ENCODE measurements at regions not wholly inside any gene's neighbourhood (a gene's known extent, or its start where the extent isn't known, plus 50 kb on each side); places are given as distances from the start of the nearest gene placed in this dataset.

- no peaks in the 10 kb centered on the region for H3K9me2 ChIP-seq (ENCODE audit: insufficient read depth)
- H3K27me3 ChIP-seq (replicated peaks; ENCODE audit: insufficient read depth), result peaks cover 20% of the 10 kb centered on the region; the same call in 1 of the 2 replicates
- 33 to 54% methylated on average over 1 of the region's 1 CpG for whole genome bisulfite sequencing, 2 experiments (ENCODE audit: low coverage in 1 of 2, low lambda C conversion rate in 2 of 2, missing lambda C conversion rate in 2 of 2)
- H3K9me3 ChIP-seq (ENCODE audit: low read depth), result no peaks in the 10 kb centered on the region
- no peak overlapping the region for H3K27ac ChIP-seq
- H3K79me2 ChIP-seq (ENCODE audit: insufficient read depth), result no peaks in the 10 kb centered on the region
- no peaks in the 10 kb centered on the region for H3K4me1 ChIP-seq (ENCODE audit: insufficient read depth)
- H4K20me1 ChIP-seq (ENCODE audit: insufficient read depth), result no peaks in the 10 kb centered on the region
- H3K9ac ChIP-seq, result no peak overlapping the region
- no peak overlapping the region for H3K4me2 ChIP-seq (ENCODE audit: unreplicated experiment)
- TF ChIP-seq EZH2phosphoT487 (IDR thresholded peaks at IDR 0.05; ENCODE audit: insufficient read depth, low read depth) (no peak), EZH2 (IDR thresholded peaks at IDR 0.05; ENCODE audit: insufficient read depth, poor library complexity, severe bottlenecking) (no peak)
- H3K4me3 ChIP-seq, result no peak overlapping the region
- no peaks in the 10 kb centered on the region for H3K36me3 ChIP-seq (ENCODE audit: low read depth)
- H3F3A ChIP-seq (ENCODE audit: insufficient read depth), result no peaks in the 10 kb centered on the region
- no peak overlapping the region for H2AFZ ChIP-seq
- no peak for DNase-seq
- in situ Hi-C loops (cut with MboI), result loop anchor here (25.0 kb wide), 1 partner anchor 289 kb away; no protein-coding TSS in a partner anchor
Measured at GRCh38 chr5:42875785-42876374, 64.2 kb upstream of the SELENOP start.

GRCh38 chr5:42875211-42875610 is 63.5 kb upstream of the SELENOP start:
- H3K9me2 ChIP-seq (ENCODE audit: insufficient read depth), result no peaks in the 10 kb centered on the region
- no peak for DNase-seq
- H3K4me3 ChIP-seq, result no peak overlapping the region
- in situ Hi-C loops (cut with MboI), result loop anchor here (25.0 kb wide), 1 partner anchor 288 kb away; no protein-coding TSS in a partner anchor
- no peaks in the 10 kb centered on the region for H3F3A ChIP-seq (ENCODE audit: insufficient read depth)
- H3K79me2 ChIP-seq (ENCODE audit: insufficient read depth), result no peaks in the 10 kb centered on the region
- H4K20me1 ChIP-seq (ENCODE audit: insufficient read depth), result no peaks in the 10 kb centered on the region
- peaks cover 20% of the 10 kb centered on the region; the same call in 1 of the 2 replicates for H3K27me3 ChIP-seq (replicated peaks; ENCODE audit: insufficient read depth)
- H3K4me2 ChIP-seq (ENCODE audit: unreplicated experiment), result no peak overlapping the region
- no peak for TF ChIP-seq EZH2phosphoT487 (IDR thresholded peaks at IDR 0.05; ENCODE audit: insufficient read depth, low read depth)
- no peaks in the 10 kb centered on the region for H3K4me1 ChIP-seq (ENCODE audit: insufficient read depth)
- no peaks in the 10 kb centered on the region for H3K9me3 ChIP-seq (ENCODE audit: low read depth)
- H2AFZ ChIP-seq, result no peak overlapping the region
- no peaks in the 10 kb centered on the region for H3K36me3 ChIP-seq (ENCODE audit: low read depth)
- no peak overlapping the region for H3K9ac ChIP-seq
- H3K27ac ChIP-seq, result no peak overlapping the region

GRCh38 chr5:42874621-42875198 is 63.0 kb upstream of the SELENOP start:
- DNase-seq, result no peak
- H3K4me2 ChIP-seq (ENCODE audit: unreplicated experiment), result no peak overlapping the region
- H3K9me2 ChIP-seq (ENCODE audit: insufficient read depth), result no peaks in the 10 kb centered on the region
- 55 to 71% methylated on average over 2 of the region's 2 CpGs for WGBS, 2 experiments (ENCODE audit: low coverage in 1 of 2, low lambda C conversion rate in 2 of 2, missing lambda C conversion rate in 2 of 2)
- TF ChIP-seq EZH2 (IDR thresholded peaks at IDR 0.05; ENCODE audit: insufficient read depth, poor library complexity, severe bottlenecking), result no peak
- no peak for TF ChIP-seq EZH2phosphoT487 (IDR thresholded peaks at IDR 0.05; ENCODE audit: insufficient read depth, low read depth)
- H3F3A ChIP-seq (ENCODE audit: insufficient read depth), result no peaks in the 10 kb centered on the region
- H3K27me3 ChIP-seq (replicated peaks; ENCODE audit: insufficient read depth), result peaks cover 20% of the 10 kb centered on the region; the same call in 1 of the 2 replicates
- H3K4me3 ChIP-seq, result no peak overlapping the region
- H2AFZ ChIP-seq, result no peak overlapping the region
- no peaks in the 10 kb centered on the region for H3K36me3 ChIP-seq (ENCODE audit: low read depth)
- in situ Hi-C loops (cut with MboI), result loop anchor here (25.0 kb wide), 1 partner anchor 287 kb away; no protein-coding TSS in a partner anchor
- no peaks in the 10 kb centered on the region for H3K4me1 ChIP-seq (ENCODE audit: insufficient read depth)
- H4K20me1 ChIP-seq (ENCODE audit: insufficient read depth), result no peaks in the 10 kb centered on the region
- no peak overlapping the region for H3K9ac ChIP-seq
- H3K27ac ChIP-seq, result no peak overlapping the region
- H3K9me3 ChIP-seq (ENCODE audit: low read depth), result no peaks in the 10 kb centered on the region
- no peaks in the 10 kb centered on the region for H3K79me2 ChIP-seq (ENCODE audit: insufficient read depth)

- Histone ChIP-seq H4K20me1 (ENCODE audit: insufficient read depth) (no peaks in the 10 kb centered on the region), H3K27me3 (replicated peaks; ENCODE audit: insufficient read depth) (peaks cover 20% of the 10 kb centered on the region; the same call in 1 of the 2 replicates), H3K27ac (no peak overlapping the region), H3K4me1 (ENCODE audit: insufficient read depth) (no peaks in the 10 kb centered on the region), H2AFZ (no peak overlapping the region), H3K4me3 (no peak overlapping the region), H3K36me3 (ENCODE audit: low read depth) (no peaks in the 10 kb centered on the region), H3F3A (ENCODE audit: insufficient read depth) (no peaks in the 10 kb centered on the region), H3K4me2 (ENCODE audit: unreplicated experiment) (no peak overlapping the region), H3K9me2 (ENCODE audit: insufficient read depth) (no peaks in the 10 kb centered on the region), H3K9ac (no peak overlapping the region), H3K9me3 (ENCODE audit: low read depth) (no peaks in the 10 kb centered on the region), H3K79me2 (ENCODE audit: insufficient read depth) (no peaks in the 10 kb centered on the region)
- in situ Hi-C loops (cut with MboI), result no loop called here
- no peak for DNase-seq
- TF ChIP-seq EZH2 (IDR thresholded peaks at IDR 0.05; ENCODE audit: insufficient read depth, poor library complexity, severe bottlenecking), result no peak
- no peak for TF ChIP-seq EZH2phosphoT487 (IDR thresholded peaks at IDR 0.05; ENCODE audit: insufficient read depth, low read depth)
- 52 to 62% methylated on average over 3 of the region's 3 CpGs for WGBS, 2 experiments (ENCODE audit: low coverage in 1 of 2, low lambda C conversion rate in 2 of 2, missing lambda C conversion rate in 2 of 2)
Measured at GRCh38 chr5:42872865-42873264, 61.2 kb upstream of the SELENOP start.
